Right lobe of liver (tissue), 6 donors: ENCODE measurements at regions not wholly inside any gene's neighbourhood (a gene's known extent, or its start where the extent isn't known, plus 50 kb on each side); places are given as distances from the start of the nearest gene placed in this dataset.

Experiments used
- ATAC-seq, 4 donors: fragments of 200-7000 bp; cut with Tn5 transposase; one replicate each; pipeline ENCODE4 v1.9.1; 2020; ENCODE audit warnings: mild to moderate bottlenecking in 4 of 4, moderate library complexity in 4 of 4
- DNase-seq, 3 donors: peaks; one replicate each; pipeline ENCODE4 v3.0.0-alpha.2; 2020
- H3K27ac ChIP-seq, 3 donors: fragments of 200-600 bp; one replicate each; pipeline ENCODE4 v1.8.0; 2022
- H3K27me3 ChIP-seq, 2 donors: fragments of 200-600 bp; one replicate each; pipeline ENCODE4 v1.8.0; 2022
- H3K36me3 ChIP-seq, 4 donors: fragments of 200-600 bp; sonication (generic) in 1 of 4; one replicate each; pipeline versions ENCODE4 v1.5.1 to v1.8.0; 2017 to 2022; ENCODE audit warnings: control low read depth in 1 of 4
- H3K4me1 ChIP-seq, 4 donors: fragments of 200-600 bp; sonication (generic) in 1 of 4; one replicate each; pipeline versions ENCODE4 v1.5.1 to v1.8.0; 2017 to 2022; ENCODE audit warnings: control low read depth in 1 of 4
- H3K4me3 ChIP-seq, 3 donors: fragments of 200-600 bp; one replicate each; pipeline ENCODE4 v1.8.0; 2022
- H3K9me3 ChIP-seq, 4 donors: fragments of 200-600 bp; sonication (generic) in 1 of 4; one replicate each; pipeline versions ENCODE4 v1.5.1 to v1.8.0; 2017 to 2022; ENCODE audit warnings: control low read depth in 1 of 4
- POLR2A ChIP-seq: fragments of 450-650 bp; IDR thresholded peaks from one replicate; pipeline ENCODE4 v1.6.1; 2017; ENCODE audit warnings: antibody characterized with exemption, mild to moderate bottlenecking
- WGBS: methylation state at CpG from one replicate; pipeline ENCODE4 v1.1.6; 2018; ENCODE audit warnings: low coverage, low lambda C conversion rate; ENCODE audit not compliant: insufficient coverage; ENCODE audit errors: missing lambda C conversion rate; 5-methylcytosine and 5-hydroxymethylcytosine counted together
- intact Hi-C, 2 donors: fragments of 100-400 bp; cut with DNase I; formaldehyde crosslinking; loops; one replicate each; pipeline versions ENCODE4 v1.11.2 to v1.14.1; 2022
- TF ChIP-seq, protein P1 (sequence below), 4 donors: fragments of 200-600 bp in 3 of 4; fragments of 450-650 bp in 1 of 4; IDR thresholded peaks; one replicate each; pipeline versions ENCODE4 v1.5.1 to v1.8.0; 2016 to 2022; ENCODE audit warnings: antibody characterized with exemption in 4 of 4, mild to moderate bottlenecking in 2 of 4
- donor health status: DM: no; HTN: yes; CAD: no.
- donor health status: DM: no; HTN: no; CAD: no.
- donor health status: DM: no; HTN: no; CAD: no.
- donor health status: DM: no; HTN: yes; CAD: no.
- donor health status: DM: no; HTN: yes; CAD: no.

DNA sequence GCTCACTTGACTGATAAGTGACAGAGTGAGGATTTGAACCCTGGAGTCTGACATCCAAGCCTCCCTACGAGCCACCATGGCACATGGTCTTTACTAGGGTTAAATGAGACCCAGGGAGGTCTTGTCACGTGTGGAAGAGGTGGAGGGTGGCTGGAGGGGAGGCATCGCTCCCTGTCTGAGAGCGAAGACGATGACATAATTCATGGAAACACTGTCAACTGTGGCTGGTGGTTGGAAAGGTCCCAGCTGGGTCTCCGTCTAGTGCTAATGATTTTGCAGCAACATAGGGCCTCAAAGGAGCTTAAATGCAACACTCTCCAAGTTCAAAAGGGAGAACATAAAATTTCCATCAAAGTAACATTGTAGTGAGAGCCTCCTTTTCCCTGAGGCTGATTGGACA lies 99.9 kb upstream of the BAIAP2L1 start:
- Histone ChIP-seq H3K36me3 (no peaks in the 10 kb centered on the region), H3K9me3 (peaks cover 0 to 12% (median 3%) of the 10 kb centered on the region in 4 donors), H3K27ac (no peak overlapping the region), H3K27me3 (no peaks in the 10 kb centered on the region), H3K4me3 (no peak overlapping the region), H3K4me1 (no peaks in the 10 kb centered on the region)
- intact Hi-C loops, result no loop called here
- 41% methylated on average over 3 of the region's 6 CpGs for WGBS
- no peak for TF ChIP-seq POLR2A
- TF ChIP-seq, protein P1, sequence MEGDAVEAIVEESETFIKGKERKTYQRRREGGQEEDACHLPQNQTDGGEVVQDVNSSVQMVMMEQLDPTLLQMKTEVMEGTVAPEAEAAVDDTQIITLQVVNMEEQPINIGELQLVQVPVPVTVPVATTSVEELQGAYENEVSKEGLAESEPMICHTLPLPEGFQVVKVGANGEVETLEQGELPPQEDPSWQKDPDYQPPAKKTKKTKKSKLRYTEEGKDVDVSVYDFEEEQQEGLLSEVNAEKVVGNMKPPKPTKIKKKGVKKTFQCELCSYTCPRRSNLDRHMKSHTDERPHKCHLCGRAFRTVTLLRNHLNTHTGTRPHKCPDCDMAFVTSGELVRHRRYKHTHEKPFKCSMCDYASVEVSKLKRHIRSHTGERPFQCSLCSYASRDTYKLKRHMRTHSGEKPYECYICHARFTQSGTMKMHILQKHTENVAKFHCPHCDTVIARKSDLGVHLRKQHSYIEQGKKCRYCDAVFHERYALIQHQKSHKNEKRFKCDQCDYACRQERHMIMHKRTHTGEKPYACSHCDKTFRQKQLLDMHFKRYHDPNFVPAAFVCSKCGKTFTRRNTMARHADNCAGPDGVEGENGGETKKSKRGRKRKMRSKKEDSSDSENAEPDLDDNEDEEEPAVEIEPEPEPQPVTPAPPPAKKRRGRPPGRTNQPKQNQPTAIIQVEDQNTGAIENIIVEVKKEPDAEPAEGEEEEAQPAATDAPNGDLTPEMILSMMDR (IDR thresholded peaks at IDR 0.05), result no peak
- no peak for ATAC-seq
- DNase-seq, result no peak

DNA sequence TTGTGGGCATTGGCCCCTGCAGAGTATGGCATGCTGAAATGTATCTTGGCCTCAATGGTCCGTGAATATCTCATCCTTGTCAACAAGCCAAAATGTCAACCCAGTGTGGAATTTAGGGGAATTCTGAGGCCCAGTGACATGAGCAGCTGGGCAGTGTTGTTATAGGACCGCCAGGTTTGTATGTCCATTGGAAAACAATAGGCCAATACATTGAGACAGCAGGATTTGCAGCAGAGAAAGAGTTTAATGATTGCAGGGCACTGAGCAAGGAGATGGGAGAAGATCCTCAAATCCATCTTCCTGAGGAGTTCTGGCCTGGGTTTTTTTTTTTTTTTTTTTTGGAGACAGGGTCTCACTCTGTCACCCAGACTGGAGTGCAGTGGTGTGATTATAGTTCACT lies 95.7 kb upstream of the BAIAP2L1 start:
- no peak for DNase-seq
- TF ChIP-seq, protein P1 (IDR thresholded peaks at IDR 0.05), result no peak
- TF ChIP-seq POLR2A, result no peak
- WGBS, result 75% methylated on average over 1 of the region's 2 CpGs
- H3K27me3 ChIP-seq, result no peaks in the 10 kb centered on the region
- ATAC-seq, result no peak
- no peaks in the 10 kb centered on the region for H3K4me1 ChIP-seq
- intact Hi-C loops, result no loop called here
- H3K27ac ChIP-seq, result no peak overlapping the region
- H3K4me3 ChIP-seq, result no peak overlapping the region
- H3K36me3 ChIP-seq, result no peaks in the 10 kb centered on the region
- H3K9me3 ChIP-seq, result peaks cover 0 to 12% (median 3%) of the 10 kb centered on the region in 4 donors

DNA sequence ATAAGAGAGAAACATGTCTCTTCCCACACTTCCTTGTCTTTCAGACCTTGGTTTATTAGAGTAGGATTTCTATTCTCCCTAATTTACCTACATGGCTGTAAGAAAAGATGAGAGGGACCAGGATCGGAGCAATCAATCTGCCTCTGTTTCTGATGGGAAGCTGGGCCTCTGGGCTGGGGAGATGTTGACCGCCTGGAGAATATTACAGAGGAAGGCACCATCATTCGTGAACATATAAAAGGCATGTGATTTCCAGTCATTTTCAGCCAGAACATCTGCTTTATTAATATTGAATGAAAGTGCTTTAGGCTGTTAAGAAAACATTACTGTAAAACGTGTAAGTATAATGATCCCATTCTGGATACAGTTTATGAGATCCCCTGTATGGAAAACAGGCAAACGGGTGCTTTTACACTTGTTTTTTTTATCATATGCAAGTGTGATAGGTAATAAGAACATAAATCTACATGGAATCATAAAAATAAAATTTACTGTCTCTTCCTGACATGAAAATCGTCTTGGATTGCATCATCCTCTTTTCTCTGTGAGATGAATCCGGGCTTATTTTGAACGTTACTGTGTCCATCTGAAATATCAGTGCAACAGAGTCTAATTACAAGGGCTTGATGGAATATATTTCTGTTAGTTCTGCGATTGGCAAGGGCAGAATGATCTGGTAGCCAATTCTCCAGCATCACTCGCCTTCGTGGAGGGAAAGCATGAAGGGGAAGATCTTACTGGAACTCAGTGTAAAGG lies 94.5 kb upstream of the BAIAP2L1 start:
- Histone ChIP-seq H3K27ac (no peak overlapping the region), H3K4me1 (no peaks in the 10 kb centered on the region), H3K36me3 (no peaks in the 10 kb centered on the region), H3K4me3 (no peak overlapping the region), H3K27me3 (no peaks in the 10 kb centered on the region), H3K9me3 (peaks cover 0 to 12% (median 3%) of the 10 kb centered on the region in 4 donors)
- no peak for ATAC-seq
- TF ChIP-seq POLR2A, result no peak
- TF ChIP-seq, protein P1 (IDR thresholded peaks at IDR 0.05), result no peak
- WGBS, result 71% methylated on average over 11 of the region's 11 CpGs
- DNase-seq, result no peak
- intact Hi-C loops, result no loop called here

DNA sequence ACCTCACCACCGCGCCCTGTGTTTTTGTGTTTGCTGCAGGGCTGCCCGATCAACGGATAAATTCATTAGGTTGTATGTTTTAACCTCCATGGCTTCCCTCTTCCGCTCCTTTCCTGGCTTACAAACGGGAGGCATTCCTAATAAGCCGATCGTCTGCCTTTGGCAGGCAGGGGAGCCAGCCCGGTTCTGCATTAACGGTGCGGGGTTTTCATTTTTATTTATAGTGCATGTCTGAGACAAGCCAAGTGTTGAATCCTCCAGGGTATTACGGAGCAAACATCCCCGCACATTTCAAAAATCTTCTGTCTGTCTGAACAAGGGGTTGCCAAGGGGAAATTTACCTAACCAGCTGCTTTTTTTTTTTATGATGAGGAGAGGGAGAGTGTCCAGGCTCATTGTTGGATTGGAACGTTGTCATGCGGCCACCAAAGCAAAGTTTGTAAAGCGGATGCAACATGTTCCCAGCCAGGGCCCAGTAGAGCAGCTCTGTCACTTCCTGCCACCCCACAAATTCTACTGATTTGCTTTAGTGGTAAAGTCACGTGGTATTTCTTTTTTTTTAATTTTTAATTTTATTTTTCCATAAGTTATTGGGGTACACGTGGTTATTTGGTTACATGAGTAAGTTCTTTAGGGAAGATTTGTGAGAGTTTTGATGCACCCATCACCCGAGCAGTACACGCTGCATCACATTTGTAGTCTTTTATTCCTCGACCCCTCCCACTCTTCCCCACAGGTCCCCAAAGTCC lies 92.3 kb upstream of the BAIAP2L1 start:
- no peak overlapping the region for H3K4me3 ChIP-seq
- no peak for DNase-seq
- H3K9me3 ChIP-seq, result peaks cover 0 to 12% (median 3%) of the 10 kb centered on the region in 4 donors
- 80% methylated on average over 18 of the region's 21 CpGs for WGBS
- H3K27me3 ChIP-seq, result no peaks in the 10 kb centered on the region
- H3K27ac ChIP-seq, result no peak overlapping the region
- H3K4me1 ChIP-seq, result peaks cover 0 to 4% (median 0%) of the 10 kb centered on the region in 4 donors
- no peak for ATAC-seq
- intact Hi-C loops, result no loop called here
- TF ChIP-seq, protein P1 (IDR thresholded peaks at IDR 0.05), result no peak
- TF ChIP-seq POLR2A, result no peak
- no peaks in the 10 kb centered on the region for H3K36me3 ChIP-seq
